ENCODE measurements at regions not wholly inside any gene's neighbourhood (a gene's known extent, or its start where the extent isn't known, plus 50 kb on each side); places are given as distances from the start of the nearest gene placed in this dataset.

DNA sequence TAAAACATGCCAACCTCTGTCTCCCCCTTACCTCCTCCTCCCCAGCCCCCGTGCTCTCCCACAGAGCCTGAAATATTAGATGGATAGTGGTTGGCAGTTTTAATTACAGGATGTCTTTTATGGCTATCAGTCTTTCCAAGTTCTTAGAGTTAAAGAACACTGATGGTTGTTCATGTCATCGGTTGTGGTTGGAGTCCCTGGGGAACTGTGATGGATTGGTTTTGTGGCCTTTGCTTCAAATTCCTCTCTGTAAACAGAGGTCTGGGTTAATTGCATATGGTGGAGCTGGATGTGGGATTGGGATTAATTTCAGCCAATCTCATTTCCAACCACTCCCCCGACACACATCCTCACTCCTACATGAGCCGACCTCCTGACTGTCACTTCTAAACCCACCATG, 164.5 kb upstream of the PROK2 start:
- TF ChIP-seq FOXS1 (CRISPR knock-in tag; IDR thresholded peaks at IDR 0.05) (no peak), EP300 (IDR thresholded peaks at IDR 0.05) (no peak), POLR2A (IDR thresholded peaks at IDR 0.05; ENCODE audit: low read length) (no peak), ZSCAN20 (CRISPR knock-in tag; IDR thresholded peaks at IDR 0.05) (no peak), NFE2L2 (conservative IDR thresholded peaks at IDR 0.05; ENCODE audit: low read length) (no peak)
- TF ChIP-seq, protein P1, sequence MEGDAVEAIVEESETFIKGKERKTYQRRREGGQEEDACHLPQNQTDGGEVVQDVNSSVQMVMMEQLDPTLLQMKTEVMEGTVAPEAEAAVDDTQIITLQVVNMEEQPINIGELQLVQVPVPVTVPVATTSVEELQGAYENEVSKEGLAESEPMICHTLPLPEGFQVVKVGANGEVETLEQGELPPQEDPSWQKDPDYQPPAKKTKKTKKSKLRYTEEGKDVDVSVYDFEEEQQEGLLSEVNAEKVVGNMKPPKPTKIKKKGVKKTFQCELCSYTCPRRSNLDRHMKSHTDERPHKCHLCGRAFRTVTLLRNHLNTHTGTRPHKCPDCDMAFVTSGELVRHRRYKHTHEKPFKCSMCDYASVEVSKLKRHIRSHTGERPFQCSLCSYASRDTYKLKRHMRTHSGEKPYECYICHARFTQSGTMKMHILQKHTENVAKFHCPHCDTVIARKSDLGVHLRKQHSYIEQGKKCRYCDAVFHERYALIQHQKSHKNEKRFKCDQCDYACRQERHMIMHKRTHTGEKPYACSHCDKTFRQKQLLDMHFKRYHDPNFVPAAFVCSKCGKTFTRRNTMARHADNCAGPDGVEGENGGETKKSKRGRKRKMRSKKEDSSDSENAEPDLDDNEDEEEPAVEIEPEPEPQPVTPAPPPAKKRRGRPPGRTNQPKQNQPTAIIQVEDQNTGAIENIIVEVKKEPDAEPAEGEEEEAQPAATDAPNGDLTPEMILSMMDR (IDR thresholded peaks at IDR 0.05): no peak
